Upper lobe of left lung (tissue), 6 donors: ENCODE measurements at regions not wholly inside any gene's neighbourhood (a gene's known extent, or its start where the extent isn't known, plus 50 kb on each side); places are given as distances from the start of the nearest gene placed in this dataset.

Experiments
- ATAC-seq, 2 donors: fragments of 200-7000 bp; cut with Tn5 transposase; one replicate each; pipeline ENCODE4 v1.9.1; 2022; ENCODE audit warnings: mild to moderate bottlenecking in 2 of 2, moderate library complexity in 2 of 2; ENCODE audit not compliant: low FRiP score in 2 of 2
- DNase-seq, 2 donors: peaks; one replicate each; pipeline ENCODE4 v3.0.0-alpha.2; 2019 to 2020
- H3K27ac ChIP-seq, 4 donors: fragments of 200-600 bp; sonication (generic); one replicate each; pipeline ENCODE4 v1.5.1; 2016 to 2019
- H3K27me3 ChIP-seq, 4 donors: fragments of 200-600 bp; sonication (generic); one replicate each; pipeline ENCODE4 v1.5.1; 2017 to 2019
- H3K36me3 ChIP-seq, 4 donors: fragments of 200-600 bp; sonication (generic); one replicate each; pipeline ENCODE4 v1.5.1; 2016 to 2019
- H3K4me1 ChIP-seq, 4 donors: fragments of 200-600 bp; sonication (generic); one replicate each; pipeline ENCODE4 v1.5.1; 2018 to 2019
- H3K4me3 ChIP-seq, 4 donors: fragments of 200-600 bp; sonication (generic); one replicate each; pipeline ENCODE4 v1.5.1; 2017 to 2019; ENCODE audit warnings: mild to moderate bottlenecking in 2 of 4, moderate library complexity in 1 of 4
- H3K9me3 ChIP-seq, 4 donors: fragments of 200-600 bp; sonication (generic); one replicate each; pipeline ENCODE4 v1.5.1; 2018 to 2019
- EP300 ChIP-seq, 4 donors: sonication (generic); formaldehyde crosslinking; IDR thresholded peaks; one replicate each; pipeline ENCODE4 v1.5.1; 2017; ENCODE audit warnings: antibody characterized with exemption in 4 of 4, control low read depth in 2 of 4
- POLR2A ChIP-seq, 4 donors: fragments of 450-650 bp; IDR thresholded peaks; one replicate each; pipeline ENCODE4 v1.5.1; 2016 to 2017; ENCODE audit warnings: antibody characterized with exemption in 4 of 4, mild to moderate bottlenecking in 2 of 4
- POLR2AphosphoS5 ChIP-seq, 2 donors: sonication (generic); formaldehyde crosslinking; IDR thresholded peaks; one replicate each; pipeline ENCODE4 v1.5.1; 2017; ENCODE audit warnings: antibody characterized with exemption in 2 of 2
- WGBS, 2 donors: methylation state at CpG; one replicate each; pipeline ENCODE4 v1.1.5; 2017 to 2018; 5-methylcytosine and 5-hydroxymethylcytosine counted together
- TF ChIP-seq, protein P1 (sequence below), 6 experiments: fragments of 450-650 bp in 4 of 6; fragments of 200-600 bp in 2 of 6; sonication (generic) in 2 of 6; IDR thresholded peaks; one replicate each; pipeline ENCODE4 v1.5.1; 2016 to 2019; ENCODE audit warnings: antibody characterized with exemption in 6 of 6
- donor health status: DM: no; HTN: no; CAD: no; lungs with moderate emphysema.
- donor health status: DM: no; HTN: yes; CAD: no; lungs with severe emphysema.

DNA sequence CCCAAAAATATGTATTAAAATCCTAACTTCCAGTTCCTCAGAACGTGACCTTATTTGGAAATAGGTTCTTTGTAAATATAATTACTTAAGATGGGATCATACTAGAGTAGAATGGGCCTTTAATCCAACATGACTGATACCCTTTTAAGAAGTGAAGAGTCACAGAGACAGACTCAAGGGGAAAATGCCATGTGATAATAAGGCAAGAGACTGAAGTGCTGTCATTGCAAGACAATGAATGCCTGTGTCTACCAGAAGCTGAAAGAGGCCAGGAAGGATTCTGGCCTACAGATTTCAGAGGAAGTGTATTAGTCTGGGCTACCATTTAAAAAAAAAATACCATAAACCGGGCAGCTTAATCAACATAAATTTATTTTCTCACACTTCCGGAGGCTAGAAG is 85.9 kb upstream of the LRRC55 start:
- Histone ChIP-seq H3K27me3 (no peaks in the 10 kb centered on the region), H3K27ac (no peak overlapping the region), H3K4me1 (peaks cover 0 to 3% (median 0%) of the 10 kb centered on the region in 4 donors), H3K9me3 (no peaks in the 10 kb centered on the region), H3K36me3 (no peaks in the 10 kb centered on the region), H3K4me3 (no peak overlapping the region)
- TF ChIP-seq EP300 (IDR thresholded peaks at IDR 0.05) (no peak), POLR2AphosphoS5 (IDR thresholded peaks at IDR 0.05) (no peak), POLR2A (IDR thresholded peaks at IDR 0.05) (no peak)
- TF ChIP-seq, protein P1, sequence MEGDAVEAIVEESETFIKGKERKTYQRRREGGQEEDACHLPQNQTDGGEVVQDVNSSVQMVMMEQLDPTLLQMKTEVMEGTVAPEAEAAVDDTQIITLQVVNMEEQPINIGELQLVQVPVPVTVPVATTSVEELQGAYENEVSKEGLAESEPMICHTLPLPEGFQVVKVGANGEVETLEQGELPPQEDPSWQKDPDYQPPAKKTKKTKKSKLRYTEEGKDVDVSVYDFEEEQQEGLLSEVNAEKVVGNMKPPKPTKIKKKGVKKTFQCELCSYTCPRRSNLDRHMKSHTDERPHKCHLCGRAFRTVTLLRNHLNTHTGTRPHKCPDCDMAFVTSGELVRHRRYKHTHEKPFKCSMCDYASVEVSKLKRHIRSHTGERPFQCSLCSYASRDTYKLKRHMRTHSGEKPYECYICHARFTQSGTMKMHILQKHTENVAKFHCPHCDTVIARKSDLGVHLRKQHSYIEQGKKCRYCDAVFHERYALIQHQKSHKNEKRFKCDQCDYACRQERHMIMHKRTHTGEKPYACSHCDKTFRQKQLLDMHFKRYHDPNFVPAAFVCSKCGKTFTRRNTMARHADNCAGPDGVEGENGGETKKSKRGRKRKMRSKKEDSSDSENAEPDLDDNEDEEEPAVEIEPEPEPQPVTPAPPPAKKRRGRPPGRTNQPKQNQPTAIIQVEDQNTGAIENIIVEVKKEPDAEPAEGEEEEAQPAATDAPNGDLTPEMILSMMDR (IDR thresholded peaks at IDR 0.05): no peak
- DNase-seq (no peak), ATAC-seq (no peak)
- WGBS, 2 donors: 85 to 94% methylated on average over 3 of the region's 3 CpGs

GRCh38 chr11:57097149-57097548 is 84.6 kb upstream of the LRRC55 start:
- Histone ChIP-seq H3K4me1 (peaks cover 0 to 4% (median 0%) of the 10 kb centered on the region in 4 donors), H3K27me3 (no peaks in the 10 kb centered on the region), H3K36me3 (no peaks in the 10 kb centered on the region), H3K9me3 (no peaks in the 10 kb centered on the region), H3K27ac (no peak overlapping the region), H3K4me3 (no peak overlapping the region)
- ATAC-seq (no peak), DNase-seq (no peak)
- no peak for TF ChIP-seq POLR2A (IDR thresholded peaks at IDR 0.05)
- no peak for TF ChIP-seq POLR2AphosphoS5 (IDR thresholded peaks at IDR 0.05)
- no peak for TF ChIP-seq EP300 (IDR thresholded peaks at IDR 0.05)
- TF ChIP-seq, protein P1 (IDR thresholded peaks at IDR 0.05): no peak
- 84 to 97% methylated on average over 2 of the region's 2 CpGs for WGBS, 2 donors

DNA sequence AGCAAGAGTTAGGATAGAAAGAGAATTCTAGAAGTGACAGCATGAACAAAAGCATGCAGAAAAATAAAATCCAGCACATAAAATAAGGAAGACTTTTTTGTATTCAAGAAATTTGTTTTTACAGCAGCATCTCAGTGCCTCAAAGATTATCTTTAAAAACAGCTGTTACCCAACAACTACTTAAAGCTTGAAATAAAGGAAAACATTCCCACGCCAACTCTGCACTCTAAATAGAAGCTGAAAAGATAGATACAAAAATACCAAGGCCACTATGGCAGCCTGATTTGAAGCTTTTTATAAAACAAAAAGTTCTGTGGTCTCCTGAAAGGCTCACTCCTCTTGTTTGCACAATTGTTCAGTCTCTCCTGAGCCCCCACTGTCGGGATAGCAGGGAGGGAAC is 83.6 kb upstream of the LRRC55 start:
- no peaks in the 10 kb centered on the region for H3K9me3 ChIP-seq
- DNase-seq (no peak), ATAC-seq (no peak)
- no peak overlapping the region for H3K27ac ChIP-seq
- TF ChIP-seq EP300 (IDR thresholded peaks at IDR 0.05) (no peak), POLR2A (IDR thresholded peaks at IDR 0.05) (no peak), POLR2AphosphoS5 (IDR thresholded peaks at IDR 0.05) (no peak)
- TF ChIP-seq, protein P1 (IDR thresholded peaks at IDR 0.05): no peak
- H3K4me3 ChIP-seq: no peak overlapping the region
- H3K4me1 ChIP-seq: peaks cover 0 to 4% (median 0%) of the 10 kb centered on the region in 4 donors
- WGBS, 2 donors: 65 to 70% methylated on average over 2 of the region's 2 CpGs
- H3K36me3 ChIP-seq: no peaks in the 10 kb centered on the region
- no peaks in the 10 kb centered on the region for H3K27me3 ChIP-seq

DNA sequence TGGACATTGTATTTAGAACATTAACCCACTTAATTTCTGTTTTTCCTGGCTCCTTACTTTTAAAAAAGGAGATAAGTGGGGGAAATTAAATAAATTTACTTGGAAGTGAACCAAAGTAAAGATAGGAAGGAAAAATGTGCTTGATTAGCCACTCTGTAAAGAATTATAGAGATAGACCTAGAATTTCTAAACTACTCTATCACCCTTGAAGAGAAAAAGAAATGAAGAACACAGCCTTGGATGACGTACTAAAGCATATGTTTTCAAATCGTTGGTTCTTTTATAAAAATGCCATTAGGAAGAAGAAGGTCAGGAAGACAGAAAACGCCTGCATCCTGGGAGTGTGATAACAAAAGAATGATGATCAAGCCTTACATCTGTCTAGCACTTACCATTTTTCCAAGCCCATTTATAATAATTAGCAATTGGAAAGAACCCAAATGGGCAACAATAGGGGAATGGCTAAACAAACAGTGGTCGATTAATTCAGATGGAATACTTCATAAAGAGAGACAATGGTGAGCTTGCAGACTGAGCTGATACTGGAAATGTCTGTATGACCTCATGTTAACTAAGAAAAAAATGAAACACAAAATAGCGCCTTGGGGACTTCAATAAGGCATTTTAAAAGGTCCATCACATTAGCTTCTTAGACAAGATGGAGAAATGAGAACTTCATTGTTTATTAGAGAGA is 81.0 kb upstream of the LRRC55 start:
- DNase-seq: no peak
- Histone ChIP-seq H3K27ac (no peak overlapping the region), H3K9me3 (no peaks in the 10 kb centered on the region), H3K36me3 (no peaks in the 10 kb centered on the region), H3K27me3 (no peaks in the 10 kb centered on the region), H3K4me3 (no peak overlapping the region), H3K4me1 (peaks cover 0 to 4% (median 0%) of the 10 kb centered on the region in 4 donors)
- WGBS, 2 donors: 19 to 30% methylated on average over 5 of the region's 5 CpGs
- TF ChIP-seq POLR2A (IDR thresholded peaks at IDR 0.05) (no peak), EP300 (IDR thresholded peaks at IDR 0.05) (no peak), POLR2AphosphoS5 (IDR thresholded peaks at IDR 0.05) (no peak)
- TF ChIP-seq, protein P1 (IDR thresholded peaks at IDR 0.05): no peak
- no peak for ATAC-seq
